ENCODE measurements at regions not wholly inside any gene's neighbourhood (a gene's known extent, or its start where the extent isn't known, plus 50 kb on each side); places are given as distances from the start of the nearest gene placed in this dataset.

DNA sequence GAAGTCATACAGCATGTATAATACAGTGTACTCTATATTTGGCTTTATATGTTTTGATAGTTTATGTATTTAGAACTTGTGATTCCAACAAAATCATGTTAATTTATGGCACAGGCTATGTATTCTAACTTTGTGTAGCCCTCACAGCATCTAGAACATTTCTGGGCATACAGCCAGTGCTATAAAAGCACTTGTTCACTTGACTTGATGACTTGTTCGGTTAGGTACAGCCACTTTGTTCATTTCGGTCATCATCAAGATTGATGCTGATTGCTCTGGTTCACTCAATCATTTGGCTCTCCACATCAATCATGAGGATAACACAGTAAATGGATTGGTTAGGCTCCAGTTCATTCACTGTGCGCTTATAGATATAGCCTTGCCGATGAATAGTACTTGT is 97.6 kb upstream of the IRS4 start:
- no peak overlapping the region for H3K27ac ChIP-seq

DNA sequence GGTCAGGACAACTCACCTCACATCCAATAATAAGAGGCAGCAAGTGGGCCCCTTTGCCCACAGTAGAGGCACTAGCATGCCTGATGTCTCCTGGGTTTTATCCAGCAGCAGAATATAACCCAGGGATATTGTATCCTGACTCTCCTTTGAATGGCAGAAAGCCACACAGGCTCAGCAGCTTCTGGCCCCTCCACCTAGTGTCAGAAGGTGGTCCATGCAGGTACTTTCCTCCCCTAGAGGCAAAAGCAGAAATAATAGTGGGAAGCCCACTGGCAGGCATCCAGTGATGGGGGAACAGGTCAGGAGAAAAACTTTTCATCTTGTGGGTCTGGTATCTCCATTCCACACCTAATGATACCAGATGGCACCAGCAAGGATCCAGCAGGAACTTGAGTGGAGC is 75.5 kb upstream of the IRS4 start:
- no peak overlapping the region for H3K27ac ChIP-seq
- TF ChIP-seq, protein P1, sequence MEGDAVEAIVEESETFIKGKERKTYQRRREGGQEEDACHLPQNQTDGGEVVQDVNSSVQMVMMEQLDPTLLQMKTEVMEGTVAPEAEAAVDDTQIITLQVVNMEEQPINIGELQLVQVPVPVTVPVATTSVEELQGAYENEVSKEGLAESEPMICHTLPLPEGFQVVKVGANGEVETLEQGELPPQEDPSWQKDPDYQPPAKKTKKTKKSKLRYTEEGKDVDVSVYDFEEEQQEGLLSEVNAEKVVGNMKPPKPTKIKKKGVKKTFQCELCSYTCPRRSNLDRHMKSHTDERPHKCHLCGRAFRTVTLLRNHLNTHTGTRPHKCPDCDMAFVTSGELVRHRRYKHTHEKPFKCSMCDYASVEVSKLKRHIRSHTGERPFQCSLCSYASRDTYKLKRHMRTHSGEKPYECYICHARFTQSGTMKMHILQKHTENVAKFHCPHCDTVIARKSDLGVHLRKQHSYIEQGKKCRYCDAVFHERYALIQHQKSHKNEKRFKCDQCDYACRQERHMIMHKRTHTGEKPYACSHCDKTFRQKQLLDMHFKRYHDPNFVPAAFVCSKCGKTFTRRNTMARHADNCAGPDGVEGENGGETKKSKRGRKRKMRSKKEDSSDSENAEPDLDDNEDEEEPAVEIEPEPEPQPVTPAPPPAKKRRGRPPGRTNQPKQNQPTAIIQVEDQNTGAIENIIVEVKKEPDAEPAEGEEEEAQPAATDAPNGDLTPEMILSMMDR (IDR thresholded peaks at IDR 0.05): peak; percentile 7; the same call in 1 of the 2 replicates
- no peak for TF ChIP-seq ZFX (IDR thresholded peaks at IDR 0.05; ENCODE audit: borderline replicate concordance)

More for the DNA sequence above, 97.6 kb upstream of the IRS4 start:
- TF ChIP-seq, protein P1 (IDR thresholded peaks at IDR 0.05): no peak
- no peak for TF ChIP-seq ZFX (IDR thresholded peaks at IDR 0.05; ENCODE audit: borderline replicate concordance)

DNA sequence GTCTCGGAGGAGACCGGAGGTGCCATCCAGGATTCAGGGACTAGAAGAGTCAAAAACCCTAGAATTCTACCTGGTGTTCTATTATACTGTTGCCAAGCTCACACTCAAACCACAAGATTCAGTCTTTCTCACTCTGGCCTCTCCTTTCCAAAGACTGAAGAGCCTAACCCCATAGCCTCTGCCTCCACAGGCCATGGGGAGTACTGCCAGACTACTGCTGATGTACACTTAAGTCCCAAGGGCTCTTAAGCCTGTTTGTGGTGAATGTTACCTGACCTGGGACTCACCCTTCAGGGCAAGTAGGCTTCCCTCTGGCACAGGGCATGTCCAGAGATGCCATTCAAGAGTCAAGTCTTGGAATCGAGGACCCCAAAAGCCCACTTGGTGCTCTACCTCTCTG is 58.9 kb upstream of the IRS4 start:
- no peak for TF ChIP-seq ZFX (IDR thresholded peaks at IDR 0.05; ENCODE audit: borderline replicate concordance)
- TF ChIP-seq, protein P1 (IDR thresholded peaks at IDR 0.05): no peak
- H3K27ac ChIP-seq: no peak overlapping the region

Data from 22Rv1 (cell line).